IMR-90 (cell line): ENCODE measurements at regions not wholly inside any gene's neighbourhood (a gene's known extent, or its start where the extent isn't known, plus 50 kb on each side); places are given as distances from the start of the nearest gene placed in this dataset.

Source experiments
- ATAC-seq: fragments of 200-7000 bp; cut with Tn5 transposase; 2 replicates; pipeline ENCODE4 v1.9.1; 2020; ENCODE audit warnings: low read depth, mild to moderate bottlenecking, moderate library complexity
- BruUV-seq: library from RNA; stranded (reverse); fragments of 400-500 nt; replicated peaks from 2 replicates; lab custom pipeline; 2021; lab: Mats Ljungman, UMichigan
- CTCF ChIA-PET: fragments of 300-600 bp; formaldehyde crosslinking; extraction: SDS; loops from one replicate; lab custom pipeline; 2021; ENCODE audit warnings: antibody characterized with exemption; lab: Yijun Ruan, JAX
- POLR2A ChIA-PET: fragments of 300-600 bp; sonication (Branson Sonifier 250); formaldehyde crosslinking; loops from one replicate; lab custom pipeline; 2022; ENCODE audit warnings: antibody characterized with exemption; ENCODE audit not compliant: unreplicated experiment; lab: Charles Lee
- DNase-seq: peaks from one replicate; pipeline ENCODE4 v3.0.0; 2013
- H2AFZ ChIP-seq: replicated peaks from 2 replicates; pipeline ENCODE3; 2013; ENCODE audit warnings: low read length, mild to moderate bottlenecking; ENCODE audit not compliant: poor library complexity
- H2AK5ac ChIP-seq: 2 replicates; pipeline ENCODE4 v1.6.1; 2013; ENCODE audit warnings: low read depth, low read length, inconsistent platforms
- H2AK9ac ChIP-seq: replicated peaks from 2 replicates; pipeline ENCODE3; 2013; ENCODE audit warnings: mild to moderate bottlenecking, low read depth, low read length, moderate library complexity; ENCODE audit not compliant: poor library complexity
- H2BK120ac ChIP-seq: 2 replicates; pipeline ENCODE4 v1.6.1; 2013; ENCODE audit warnings: low read depth, low read length, inconsistent platforms
- H2BK15ac ChIP-seq: 3 replicates; pipeline ENCODE4 v1.6.1; 2013; ENCODE audit warnings: low read depth, low read length, inconsistent platforms
- H2BK20ac ChIP-seq: 2 replicates; pipeline ENCODE4 v1.6.1; 2013; ENCODE audit warnings: low read depth, mild to moderate bottlenecking, inconsistent platforms, low read length, moderate library complexity
- H2BK5ac ChIP-seq: 2 replicates; pipeline ENCODE4 v1.6.1; 2013; ENCODE audit warnings: mild to moderate bottlenecking, low read depth, low read length, inconsistent platforms; ENCODE audit not compliant: poor library complexity, severe bottlenecking
- H3K14ac ChIP-seq: replicated peaks from 2 replicates; pipeline ENCODE4 v1.6.1; 2013; ENCODE audit warnings: low read depth, low read length, inconsistent platforms
- H3K18ac ChIP-seq: 2 replicates; pipeline ENCODE4 v1.6.1; 2013; ENCODE audit warnings: low read depth, low read length, control low read depth
- H3K23ac ChIP-seq: 2 replicates; pipeline ENCODE4 v1.6.1; 2013; ENCODE audit warnings: low read depth, low read length, inconsistent platforms
- H3K27ac ChIP-seq: 2 replicates; pipeline ENCODE4 v1.5.1; 2013; ENCODE audit warnings: mild to moderate bottlenecking, control low read depth, low read length; ENCODE audit not compliant: insufficient read depth
- H3K27me3 ChIP-seq: 2 replicates; pipeline ENCODE4 v1.6.1; 2013; ENCODE audit warnings: low read length; ENCODE audit not compliant: control insufficient read depth, insufficient read depth
- H3K36me3 ChIP-seq: 2 replicates; pipeline ENCODE4 v1.6.1; 2013; ENCODE audit warnings: low read length, mixed read lengths; ENCODE audit not compliant: control insufficient read depth, insufficient read depth
- H3K4ac ChIP-seq: 2 replicates; pipeline ENCODE4 v1.6.1; 2013; ENCODE audit warnings: low read depth, low read length, inconsistent platforms
- H3K4me1 ChIP-seq: 2 replicates; pipeline ENCODE4 v1.6.1; 2013; ENCODE audit warnings: low read length, mixed read lengths; ENCODE audit not compliant: control insufficient read depth, insufficient read depth
- H3K4me2 ChIP-seq: 2 replicates; pipeline ENCODE4 v1.6.1; 2013; ENCODE audit warnings: low read depth, mild to moderate bottlenecking, control low read depth, low read length, moderate library complexity
- H3K4me3 ChIP-seq: 2 replicates; pipeline ENCODE4 v1.5.1; 2013; ENCODE audit warnings: low read depth, mild to moderate bottlenecking, control low read depth, low read length, moderate library complexity; ENCODE audit not compliant: insufficient read depth
- H3K56ac ChIP-seq: 2 replicates; pipeline ENCODE4 v1.6.1; 2013; ENCODE audit warnings: low read length, inconsistent platforms; ENCODE audit not compliant: insufficient read depth; ENCODE audit errors: extremely low read depth
- H3K79me1 ChIP-seq, 2 experiments: 2 replicates each; pipeline ENCODE4 v1.6.1; 2013; ENCODE audit warnings: low read length in 2 of 2, inconsistent platforms in 1 of 2, low read depth in 1 of 2
- H3K9ac ChIP-seq: 2 replicates; pipeline ENCODE4 v1.6.1; 2013; ENCODE audit warnings: low read depth, low read length, control low read depth
- H3K9me1 ChIP-seq: 2 replicates; pipeline ENCODE4 v1.6.1; 2013; ENCODE audit warnings: low read length, inconsistent platforms; ENCODE audit not compliant: insufficient read depth
- H3K9me3 ChIP-seq: 2 replicates; pipeline ENCODE4 v1.6.1; 2013; ENCODE audit warnings: low read length; ENCODE audit not compliant: control insufficient read depth, insufficient read depth
- H4K20me1 ChIP-seq: 2 replicates; pipeline ENCODE4 v1.6.1; 2013; ENCODE audit warnings: low read length, inconsistent platforms; ENCODE audit not compliant: insufficient read depth
- H4K5ac ChIP-seq: 2 replicates; pipeline ENCODE4 v1.6.1; 2013; ENCODE audit warnings: mild to moderate bottlenecking, low read depth, low read length, control low read depth
- H4K8ac ChIP-seq, 2 experiments: 2 replicates each; pipeline ENCODE4 v1.6.1; 2013; ENCODE audit warnings: low read depth in 2 of 2, low read length in 2 of 2, control low read depth in 1 of 2, inconsistent platforms in 1 of 2
- H4K91ac ChIP-seq: 2 replicates; pipeline ENCODE4 v1.6.1; 2013; ENCODE audit warnings: low read depth, low read length, inconsistent platforms; ENCODE audit not compliant: insufficient read depth
- BHLHE40 ChIP-seq: fragments of 150-350 bp; IDR thresholded peaks from 2 replicates; pipeline ENCODE4 v1.6.1; 2016; ENCODE audit warnings: mild to moderate bottlenecking, low read depth, low read length
- CEBPB ChIP-seq: IDR thresholded peaks from 2 replicates; pipeline ENCODE4 v1.6.1; 2012; ENCODE audit warnings: low read depth, low read length, improper control_type of control experiment
- CHD1 ChIP-seq: IDR thresholded peaks from 2 replicates; pipeline ENCODE4 v1.6.1; 2012; ENCODE audit warnings: low read depth, low read length, improper control_type of control experiment
- CTCF ChIP-seq: conservative IDR thresholded peaks from 2 replicates; pipeline ENCODE4 v1.5.1; 2012; ENCODE audit warnings: mild to moderate bottlenecking, low read depth, low read length, improper control_type of control experiment
- ELK1 ChIP-seq: fragments of 150-350 bp; IDR thresholded peaks from 2 replicates; pipeline ENCODE4 v1.6.1; 2016; ENCODE audit warnings: low read depth, mild to moderate bottlenecking, low read length, moderate library complexity, borderline replicate concordance
- FOS ChIP-seq: fragments of 150-350 bp; IDR thresholded peaks from 2 replicates; pipeline ENCODE4 v1.6.1; 2016; ENCODE audit warnings: low read depth, low read length
- MAFK ChIP-seq: IDR thresholded peaks from 2 replicates; pipeline ENCODE4 v1.6.1; 2012; ENCODE audit warnings: low read depth, low read length, improper control_type of control experiment
- MAZ ChIP-seq: IDR thresholded peaks from 2 replicates; pipeline ENCODE4 v1.6.1; 2012; ENCODE audit warnings: low read depth, mild to moderate bottlenecking, low read length, improper control_type of control experiment, moderate library complexity, borderline replicate concordance
- MXI1 ChIP-seq: IDR thresholded peaks from 2 replicates; pipeline ENCODE4 v1.6.1; 2012; ENCODE audit warnings: low read depth, mild to moderate bottlenecking, low read length, moderate library complexity, borderline replicate concordance
- NFE2L2 ChIP-seq: fragments of 150-350 bp; IDR thresholded peaks from 2 replicates; pipeline ENCODE4 v1.6.1; 2016; ENCODE audit warnings: low read depth, mild to moderate bottlenecking, low read length
- POLR2A ChIP-seq: IDR thresholded peaks from 2 replicates; pipeline ENCODE4 v1.6.1; 2012; ENCODE audit warnings: mild to moderate bottlenecking, low read depth, low read length
- RAD21 ChIP-seq: IDR thresholded peaks from 2 replicates; pipeline ENCODE4 v1.6.1; 2012; ENCODE audit warnings: low read length, improper control_type of control experiment
- RCOR1 ChIP-seq: IDR thresholded peaks from 2 replicates; pipeline ENCODE4 v1.6.1; 2012; ENCODE audit warnings: mild to moderate bottlenecking, low read length, improper control_type of control experiment; ENCODE audit not compliant: insufficient replicate concordance
- RFX5 ChIP-seq: IDR thresholded peaks from 2 replicates; pipeline ENCODE4 v1.8.0; 2012; ENCODE audit warnings: low read depth, mild to moderate bottlenecking, low read length, moderate library complexity
- SMC3 ChIP-seq: fragments of 150-350 bp; IDR thresholded peaks from 2 replicates; pipeline ENCODE4 v1.6.1; 2016; ENCODE audit warnings: low read depth, mild to moderate bottlenecking, antibody characterized with exemption, low read length, moderate library complexity
- USF2 ChIP-seq: fragments of 150-350 bp; IDR thresholded peaks from 2 replicates; pipeline ENCODE4 v1.6.1; 2017; ENCODE audit warnings: mild to moderate bottlenecking, antibody characterized with exemption, low read length, low read depth
- WGBS, 2 experiments: methylation state at CpG; one replicate each; pipeline versions ENCODE4 v1.1.5 to v1.1.7; 2013; ENCODE audit warnings: missing lambda C conversion rate in 2 of 2; ENCODE audit not compliant: insufficient read length in 1 of 2; ENCODE audit errors: extremely low coverage in 2 of 2; 5-methylcytosine and 5-hydroxymethylcytosine counted together
- dilution Hi-C: fragments of 300-500 bp; cut with HindIII; formaldehyde crosslinking; loops from one replicate; pipeline ENCODE4 v1.14.3; 2018; ENCODE audit warnings: low sequenced_read_pairs; ENCODE audit not compliant: unreplicated experiment
- in situ Hi-C: fragments of 300-500 bp; cut with MboI; formaldehyde crosslinking; loops from 3 replicates; pipeline ENCODE4 v1.14.3; 2019; ENCODE audit warnings: low sequenced_read_pairs, inconsistent platforms, mixed read lengths
- intact Hi-C: fragments of 100-400 bp; cut with micrococcal nuclease; formaldehyde crosslinking; loops from 2 replicates; pipeline ENCODE4 v1.10.0; 2022

GRCh38 chr2:14185906-14186305, 446.6 kb upstream of the LRATD1 start:
- Histone ChIP-seq H3K14ac (no peak overlapping the region), H3K23ac (no peak overlapping the region), H4K91ac (no peak overlapping the region), H3K4me1 (no peaks in the 10 kb centered on the region), H2BK15ac (no peak overlapping the region), H3K56ac (no peak overlapping the region), H3K9ac (no peak overlapping the region), H3K36me3 (no peaks in the 10 kb centered on the region), H3K4me3 (no peak overlapping the region), H3K4ac (no peak overlapping the region), H2AFZ (no peak overlapping the region), H3K18ac (no peak overlapping the region), H3K4me2 (no peak overlapping the region), H3K27me3 (no peaks in the 10 kb centered on the region), H2BK5ac (no peak overlapping the region), H3K9me1 (no peaks in the 10 kb centered on the region), H4K20me1 (no peaks in the 10 kb centered on the region), H3K9me3 (peaks cover 11% of the 10 kb centered on the region), H2BK20ac (no peak overlapping the region), H3K79me1 (no peaks in the 10 kb centered on the region), H2AK5ac (no peak overlapping the region), H4K8ac (no peak overlapping the region), H3K27ac (no peak overlapping the region), H2AK9ac (no peak overlapping the region), H2BK120ac (no peak overlapping the region), H4K5ac (no peak overlapping the region)
- POLR2A ChIA-PET, result no interaction called here
- BruUV-seq, result no TSS peak
- intact Hi-C loops, result no loop called here
- TF ChIP-seq CHD1, result no peak
- no peak for TF ChIP-seq MXI1
- TF ChIP-seq RCOR1, result no peak
- no peak for TF ChIP-seq NFE2L2
- no peak for TF ChIP-seq FOS
- no peak for TF ChIP-seq ELK1
- TF ChIP-seq MAFK, result no peak
- no peak for TF ChIP-seq CTCF
- TF ChIP-seq BHLHE40, result no peak
- no peak for TF ChIP-seq SMC3
- TF ChIP-seq POLR2A, result no peak
- TF ChIP-seq RAD21, result no peak
- TF ChIP-seq RFX5, result no peak
- TF ChIP-seq MAZ, result no peak
- no peak for TF ChIP-seq CEBPB
- TF ChIP-seq USF2, result no peak
- dilution Hi-C loops, result no loop called here
- ATAC-seq, result no peak
- no CpG with 5 or more reads among the region's 2 CpGs for WGBS, 2 experiments
- in situ Hi-C loops, result no loop called here
- no peak for DNase-seq
- CTCF ChIA-PET, result no interaction called here
